ENCODE measurements at regions not wholly inside any gene's neighbourhood (a gene's known extent, or its start where the extent isn't known, plus 50 kb on each side); places are given as distances from the start of the nearest gene placed in this dataset.

DNA sequence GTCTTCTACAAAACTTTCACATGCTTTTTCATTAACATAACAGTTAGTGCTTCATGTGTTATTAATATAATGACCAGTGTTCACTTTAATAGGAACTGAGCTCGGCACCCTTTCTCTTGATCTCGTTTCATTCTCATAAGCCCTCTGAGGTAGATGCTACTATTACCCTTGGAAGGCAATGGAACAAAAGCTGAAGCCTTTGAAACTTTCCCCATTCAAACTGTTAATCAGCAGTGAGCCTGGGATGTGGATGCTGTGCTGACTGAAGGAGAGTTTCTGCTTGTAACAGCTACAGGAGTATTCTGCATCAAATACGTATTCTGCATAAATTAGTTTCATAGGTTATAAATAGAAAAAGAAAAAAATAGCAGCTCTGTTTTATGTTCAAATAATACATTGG, 904.0 kb upstream of the CDH2 start:
- Histone ChIP-seq H3K36me3 (no peaks in the 10 kb centered on the region), H3K27ac (replicated peaks) (no peak overlapping the region), H3K27me3 (ENCODE audit: low read depth) (no peaks in the 10 kb centered on the region), H3K9me3 (replicated peaks) (no peaks in the 10 kb centered on the region), H3K4me1 (no peaks in the 10 kb centered on the region), H3K4me3 (no peak overlapping the region)
- TF ChIP-seq, protein P1, sequence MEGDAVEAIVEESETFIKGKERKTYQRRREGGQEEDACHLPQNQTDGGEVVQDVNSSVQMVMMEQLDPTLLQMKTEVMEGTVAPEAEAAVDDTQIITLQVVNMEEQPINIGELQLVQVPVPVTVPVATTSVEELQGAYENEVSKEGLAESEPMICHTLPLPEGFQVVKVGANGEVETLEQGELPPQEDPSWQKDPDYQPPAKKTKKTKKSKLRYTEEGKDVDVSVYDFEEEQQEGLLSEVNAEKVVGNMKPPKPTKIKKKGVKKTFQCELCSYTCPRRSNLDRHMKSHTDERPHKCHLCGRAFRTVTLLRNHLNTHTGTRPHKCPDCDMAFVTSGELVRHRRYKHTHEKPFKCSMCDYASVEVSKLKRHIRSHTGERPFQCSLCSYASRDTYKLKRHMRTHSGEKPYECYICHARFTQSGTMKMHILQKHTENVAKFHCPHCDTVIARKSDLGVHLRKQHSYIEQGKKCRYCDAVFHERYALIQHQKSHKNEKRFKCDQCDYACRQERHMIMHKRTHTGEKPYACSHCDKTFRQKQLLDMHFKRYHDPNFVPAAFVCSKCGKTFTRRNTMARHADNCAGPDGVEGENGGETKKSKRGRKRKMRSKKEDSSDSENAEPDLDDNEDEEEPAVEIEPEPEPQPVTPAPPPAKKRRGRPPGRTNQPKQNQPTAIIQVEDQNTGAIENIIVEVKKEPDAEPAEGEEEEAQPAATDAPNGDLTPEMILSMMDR (IDR thresholded peaks at IDR 0.05; ENCODE audit: borderline replicate concordance), result no peak
- no peak for DNase-seq
- intact Hi-C loops (cut with micrococcal nuclease), result no loop called here

DNA sequence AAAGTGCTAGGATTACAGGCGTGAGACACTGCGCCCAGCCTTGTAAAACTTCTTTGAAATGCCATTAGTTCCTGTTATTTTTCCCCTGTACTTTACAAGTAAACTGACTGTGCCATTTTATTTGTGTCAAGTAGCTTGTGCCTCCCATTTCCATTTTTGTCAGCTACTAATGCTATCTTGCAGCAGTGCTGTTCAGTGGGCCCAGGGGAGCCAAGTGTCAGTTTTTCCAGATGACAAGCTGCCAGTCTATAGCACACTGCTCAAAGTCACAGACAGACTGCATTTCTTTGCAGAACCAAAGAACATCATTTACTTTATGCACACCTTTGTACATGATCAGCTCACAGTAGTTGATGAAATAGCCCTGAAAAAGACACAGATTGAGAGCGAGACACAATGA, 901.3 kb upstream of the CDH2 start:
- Histone ChIP-seq H3K4me3 (no peak overlapping the region), H3K27me3 (ENCODE audit: low read depth) (no peaks in the 10 kb centered on the region), H3K9me3 (replicated peaks) (no peaks in the 10 kb centered on the region), H3K36me3 (no peaks in the 10 kb centered on the region), H3K4me1 (no peaks in the 10 kb centered on the region), H3K27ac (replicated peaks) (no peak overlapping the region)
- no peak for DNase-seq
- intact Hi-C loops (cut with micrococcal nuclease), result no loop called here
- TF ChIP-seq, protein P1 (IDR thresholded peaks at IDR 0.05; ENCODE audit: borderline replicate concordance), result no peak

DNA sequence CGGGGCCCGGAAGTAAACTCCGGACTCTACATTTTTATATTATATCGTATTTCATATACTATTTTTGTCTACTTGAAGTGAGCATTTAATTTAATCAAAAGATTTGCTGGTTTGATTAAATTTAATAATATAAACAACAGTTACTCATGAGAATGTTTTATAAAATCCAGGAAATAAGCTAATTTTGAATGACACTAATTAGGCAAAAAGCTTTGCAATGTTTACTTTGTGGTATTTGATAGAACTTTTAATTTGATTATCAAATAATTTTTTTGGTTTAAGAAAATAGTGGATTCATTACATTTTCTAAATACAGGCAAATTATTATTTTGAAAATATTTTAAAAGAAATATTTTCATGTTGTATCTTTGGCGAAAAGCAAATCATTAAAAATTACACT, 900.4 kb upstream of the CDH2 start:
- H3K9me3 ChIP-seq (replicated peaks), result no peaks in the 10 kb centered on the region
- intact Hi-C loops (cut with micrococcal nuclease), result no loop called here
- H3K27ac ChIP-seq (replicated peaks), result no peak overlapping the region
- DNase-seq, result no peak
- H3K36me3 ChIP-seq, result no peaks in the 10 kb centered on the region
- H3K27me3 ChIP-seq (ENCODE audit: low read depth), result no peaks in the 10 kb centered on the region
- H3K4me1 ChIP-seq, result no peaks in the 10 kb centered on the region
- no peak overlapping the region for H3K4me3 ChIP-seq
- TF ChIP-seq, protein P1 (IDR thresholded peaks at IDR 0.05; ENCODE audit: borderline replicate concordance), result no peak

DNA sequence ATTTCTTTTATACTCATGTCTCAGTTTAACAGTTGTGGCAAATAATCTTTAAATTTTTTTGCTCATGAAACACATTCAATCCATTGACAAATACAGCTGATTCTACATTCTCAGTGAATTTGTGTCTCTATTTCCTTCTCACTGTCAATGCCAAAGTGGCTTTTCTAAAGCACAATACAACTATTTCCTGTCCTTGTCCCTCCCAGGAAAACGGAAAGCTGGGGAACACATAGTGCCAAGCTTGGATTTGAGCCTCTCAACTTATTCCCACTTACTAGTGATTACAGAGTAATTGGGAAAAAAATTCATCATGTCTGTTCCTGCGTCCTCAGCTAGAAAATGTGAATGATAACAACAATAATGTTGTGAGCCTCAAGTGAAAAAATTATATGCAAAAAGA, 899.7 kb upstream of the CDH2 start:
- no peaks in the 10 kb centered on the region for H3K27me3 ChIP-seq (ENCODE audit: low read depth)
- intact Hi-C loops (cut with micrococcal nuclease), result no loop called here

DNA sequence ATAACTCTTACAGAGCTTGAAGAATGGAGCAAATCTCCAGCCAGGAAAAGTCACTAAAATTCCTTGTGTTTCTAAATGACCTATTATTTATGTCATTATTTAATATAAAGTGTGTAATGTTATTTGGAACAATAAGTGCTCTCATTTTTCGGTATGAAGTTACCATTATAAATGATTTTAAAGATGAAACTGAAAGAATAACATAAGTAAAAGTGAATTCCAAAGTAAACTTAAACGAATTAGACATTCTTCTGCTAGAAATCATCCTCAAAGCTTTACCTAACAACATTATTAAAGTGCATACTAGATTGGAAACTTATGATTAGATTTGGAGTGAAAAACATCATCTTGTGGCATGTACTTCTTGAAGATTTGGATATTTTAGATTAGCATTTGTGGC, 897.2 kb upstream of the CDH2 start:
- intact Hi-C loops (cut with micrococcal nuclease), result no loop called here
- Histone ChIP-seq H3K27me3 (ENCODE audit: low read depth) (no peaks in the 10 kb centered on the region), H3K9me3 (replicated peaks) (no peaks in the 10 kb centered on the region), H3K4me3 (no peak overlapping the region), H3K27ac (replicated peaks) (no peak overlapping the region), H3K36me3 (no peaks in the 10 kb centered on the region), H3K4me1 (no peaks in the 10 kb centered on the region)
- DNase-seq, result no peak
- TF ChIP-seq, protein P1 (IDR thresholded peaks at IDR 0.05; ENCODE audit: borderline replicate concordance), result no peak

More for the DNA sequence above, 899.7 kb upstream of the CDH2 start:
- Histone ChIP-seq H3K4me1 (no peaks in the 10 kb centered on the region), H3K27ac (replicated peaks) (no peak overlapping the region), H3K9me3 (replicated peaks) (no peaks in the 10 kb centered on the region), H3K4me3 (no peak overlapping the region), H3K36me3 (no peaks in the 10 kb centered on the region)
- DNase-seq, result no peak
- TF ChIP-seq, protein P1 (IDR thresholded peaks at IDR 0.05; ENCODE audit: borderline replicate concordance), result no peak

DNA sequence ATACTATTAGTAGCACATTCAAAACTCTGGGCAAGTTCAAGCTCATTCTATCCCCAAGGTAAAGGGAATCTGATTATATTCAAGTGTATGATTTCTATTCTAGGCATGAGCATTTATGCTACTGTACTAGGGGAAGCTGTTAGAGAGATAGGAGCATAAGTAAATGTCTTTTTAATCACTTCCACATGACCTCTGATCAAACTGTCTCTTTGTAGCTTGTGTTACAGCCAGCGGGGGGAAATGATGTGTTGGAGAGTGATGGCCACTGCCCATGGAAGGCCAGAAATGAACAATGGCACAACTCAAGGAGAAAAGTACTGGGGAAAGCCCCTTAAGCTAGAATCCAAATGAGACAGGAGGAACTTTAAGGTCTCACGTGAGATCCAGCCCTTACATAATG, 894.9 kb upstream of the CDH2 start:
- intact Hi-C loops (cut with micrococcal nuclease), result no loop called here

More for the DNA sequence above, 894.9 kb upstream of the CDH2 start:
- no peaks in the 10 kb centered on the region for H3K36me3 ChIP-seq
- H3K27ac ChIP-seq (replicated peaks), result no peak overlapping the region
- no peaks in the 10 kb centered on the region for H3K4me1 ChIP-seq
- H3K4me3 ChIP-seq, result no peak overlapping the region
- no peaks in the 10 kb centered on the region for H3K9me3 ChIP-seq (replicated peaks)
- TF ChIP-seq, protein P1 (IDR thresholded peaks at IDR 0.05; ENCODE audit: borderline replicate concordance), result no peak
- H3K27me3 ChIP-seq (ENCODE audit: low read depth), result no peaks in the 10 kb centered on the region
- no peak for DNase-seq
